ENCODE measurements at regions not wholly inside any gene's neighbourhood (a gene's known extent, or its start where the extent isn't known, plus 50 kb on each side); places are given as distances from the start of the nearest gene placed in this dataset.
"Not testable (repeated sequence)": the region's sequence is repeated elsewhere in the genome, so short reads cannot be mapped to it uniquely, and the experiment has no call there.

- Mint-ChIP-seq H3K27me3 (ENCODE audit: low read depth) (no peaks in the 10 kb centered on the region), H3K4me3 (no peak overlapping the region), H3K36me3 (no peaks in the 10 kb centered on the region), H3K4me1 (peaks cover 53% of the 10 kb centered on the region), H3K27ac (no peak overlapping the region), H3K9me3 (no peaks in the 10 kb centered on the region)
- TF ChIP-seq, protein P1, sequence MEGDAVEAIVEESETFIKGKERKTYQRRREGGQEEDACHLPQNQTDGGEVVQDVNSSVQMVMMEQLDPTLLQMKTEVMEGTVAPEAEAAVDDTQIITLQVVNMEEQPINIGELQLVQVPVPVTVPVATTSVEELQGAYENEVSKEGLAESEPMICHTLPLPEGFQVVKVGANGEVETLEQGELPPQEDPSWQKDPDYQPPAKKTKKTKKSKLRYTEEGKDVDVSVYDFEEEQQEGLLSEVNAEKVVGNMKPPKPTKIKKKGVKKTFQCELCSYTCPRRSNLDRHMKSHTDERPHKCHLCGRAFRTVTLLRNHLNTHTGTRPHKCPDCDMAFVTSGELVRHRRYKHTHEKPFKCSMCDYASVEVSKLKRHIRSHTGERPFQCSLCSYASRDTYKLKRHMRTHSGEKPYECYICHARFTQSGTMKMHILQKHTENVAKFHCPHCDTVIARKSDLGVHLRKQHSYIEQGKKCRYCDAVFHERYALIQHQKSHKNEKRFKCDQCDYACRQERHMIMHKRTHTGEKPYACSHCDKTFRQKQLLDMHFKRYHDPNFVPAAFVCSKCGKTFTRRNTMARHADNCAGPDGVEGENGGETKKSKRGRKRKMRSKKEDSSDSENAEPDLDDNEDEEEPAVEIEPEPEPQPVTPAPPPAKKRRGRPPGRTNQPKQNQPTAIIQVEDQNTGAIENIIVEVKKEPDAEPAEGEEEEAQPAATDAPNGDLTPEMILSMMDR (IDR thresholded peaks at IDR 0.05; ENCODE audit: unreplicated experiment): no peak
- DNase-seq (ENCODE audit: low spot score in 2 of 2, unreplicated experiment in 2 of 2): no peak
Observed at GRCh38 chr5:39532511-39532910, 107.7 kb upstream of the DAB2 start.

DNA sequence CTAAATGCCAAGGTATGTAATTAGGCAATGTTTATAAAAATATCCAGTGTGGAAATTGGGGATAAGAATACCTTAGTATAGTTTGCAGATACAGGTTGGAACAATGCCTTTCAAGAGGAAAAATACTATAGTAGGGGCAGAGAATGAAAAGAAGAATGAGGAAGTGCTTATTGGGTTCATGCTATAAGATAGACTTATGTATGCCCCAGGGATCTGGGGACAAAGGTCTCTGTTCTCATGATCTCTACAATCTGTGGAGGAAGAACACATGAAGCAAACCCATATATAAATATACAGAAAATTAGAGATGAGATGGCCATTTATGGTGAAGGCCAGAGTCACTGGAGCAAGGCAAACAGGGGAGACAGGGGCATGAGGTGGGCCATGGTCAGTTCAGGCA lies 106.5 kb upstream of the DAB2 start:
- Mint-ChIP-seq H3K4me3 (no peak overlapping the region), H3K27me3 (ENCODE audit: low read depth) (no peaks in the 10 kb centered on the region), H3K36me3 (no peaks in the 10 kb centered on the region), H3K27ac (no peak overlapping the region), H3K9me3 (no peaks in the 10 kb centered on the region), H3K4me1 (peaks cover 52% of the 10 kb centered on the region)
- TF ChIP-seq, protein P1 (IDR thresholded peaks at IDR 0.05; ENCODE audit: unreplicated experiment): no peak
- no peak for DNase-seq (ENCODE audit: low spot score in 2 of 2, unreplicated experiment in 2 of 2)

DNA sequence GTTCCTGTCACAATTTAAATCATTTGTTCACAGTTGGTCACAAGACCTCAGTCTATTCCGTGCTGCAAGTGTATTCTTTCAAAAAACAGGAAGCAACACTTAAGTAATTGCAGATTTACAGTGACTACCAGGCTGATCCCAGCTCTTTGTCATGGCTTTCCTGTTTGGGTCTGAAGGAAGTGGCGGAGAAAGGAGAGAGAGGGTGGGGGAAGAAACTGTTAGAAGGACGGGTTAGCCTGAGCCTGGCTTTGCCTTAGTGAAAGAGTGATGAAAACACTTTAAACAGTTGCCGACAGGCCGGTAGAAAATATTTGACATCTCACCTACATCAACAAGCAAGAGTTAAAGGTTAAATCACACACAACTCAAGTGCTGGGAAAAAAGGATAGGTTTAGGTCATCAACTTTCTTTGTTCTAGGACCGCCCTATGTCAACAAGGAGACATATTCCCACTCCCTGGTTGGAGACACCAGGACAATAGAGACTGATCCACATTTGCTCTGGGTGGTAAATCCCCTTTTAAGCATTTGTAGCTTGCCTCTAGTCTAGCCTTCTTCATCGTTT lies 102.2 kb upstream of the DAB2 start:
- H3K27me3 Mint-ChIP-seq (ENCODE audit: low read depth): no peaks in the 10 kb centered on the region
- H3K4me1 Mint-ChIP-seq: peaks cover 35% of the 10 kb centered on the region
- no peak for DNase-seq (ENCODE audit: low spot score in 2 of 2, unreplicated experiment in 2 of 2)
- no peak overlapping the region for H3K27ac Mint-ChIP-seq
- TF ChIP-seq, protein P1 (IDR thresholded peaks at IDR 0.05; ENCODE audit: unreplicated experiment): no peak
- no peaks in the 10 kb centered on the region for H3K9me3 Mint-ChIP-seq
- no peaks in the 10 kb centered on the region for H3K36me3 Mint-ChIP-seq
- H3K4me3 Mint-ChIP-seq: no peak overlapping the region

GRCh38 chr5:39525781-39526180 lies 101.0 kb upstream of the DAB2 start:
- H3K27ac Mint-ChIP-seq: not testable (repeated sequence)

DNA sequence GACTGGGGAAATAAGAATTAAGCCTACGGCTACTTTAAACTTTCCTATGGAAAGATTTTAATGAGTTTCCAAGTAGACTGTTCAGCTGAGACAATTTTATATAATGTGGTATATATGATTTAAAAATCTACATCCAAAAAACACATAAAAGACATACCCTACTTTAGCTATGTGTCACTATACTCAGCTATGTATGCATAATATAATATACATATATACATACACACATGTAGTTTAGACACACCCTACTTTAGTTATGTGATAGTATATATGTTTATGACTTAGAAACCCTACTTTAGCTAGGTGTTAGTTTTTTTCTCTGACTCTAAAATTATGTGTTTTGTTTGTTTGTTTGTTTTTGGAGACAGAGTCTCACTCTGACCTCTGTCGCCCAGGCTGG lies 100.5 kb upstream of the DAB2 start:
- H3K9me3 Mint-ChIP-seq: peaks cover 10% of the 10 kb centered on the region
- H3K27ac Mint-ChIP-seq: no peak overlapping the region
- peaks cover 2% of the 10 kb centered on the region for H3K36me3 Mint-ChIP-seq
- no peak overlapping the region for H3K4me3 Mint-ChIP-seq
- peaks cover 21% of the 10 kb centered on the region for H3K4me1 Mint-ChIP-seq
- no peaks in the 10 kb centered on the region for H3K27me3 Mint-ChIP-seq (ENCODE audit: low read depth)
- TF ChIP-seq, protein P1 (IDR thresholded peaks at IDR 0.05; ENCODE audit: unreplicated experiment): no peak
- no peak for DNase-seq (ENCODE audit: low spot score in 2 of 2, unreplicated experiment in 2 of 2)

More at GRCh38 chr5:39525781-39526180, 101.0 kb upstream of the DAB2 start:
- not testable (repeated sequence) for H3K36me3 Mint-ChIP-seq; H3K4me3 Mint-ChIP-seq; H3K27me3 Mint-ChIP-seq (ENCODE audit: low read depth); H3K9me3 Mint-ChIP-seq; DNase-seq (ENCODE audit: low spot score in 2 of 2, unreplicated experiment in 2 of 2)
- peaks cover 23% of the 10 kb centered on the region for H3K4me1 Mint-ChIP-seq

DNA sequence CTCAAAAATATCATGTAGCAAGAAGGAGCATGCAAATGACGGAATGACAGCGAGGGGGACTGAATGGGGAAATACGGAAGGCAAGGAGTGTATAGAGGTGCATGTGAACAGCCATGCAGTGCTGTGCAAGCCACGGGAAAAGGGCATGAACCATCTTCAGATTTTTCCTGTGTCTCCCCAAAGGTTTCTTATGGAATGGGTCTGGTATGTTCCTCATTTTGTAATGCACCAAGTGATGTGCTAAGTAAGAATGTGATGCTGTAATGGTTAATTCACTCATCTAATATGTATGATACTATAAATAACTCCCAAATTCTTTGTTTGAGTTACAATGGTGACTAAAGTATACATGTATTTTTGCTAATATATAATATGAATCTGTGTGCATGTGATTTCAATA lies 99.0 kb upstream of the DAB2 start:
- no peak for DNase-seq (ENCODE audit: low spot score in 2 of 2, unreplicated experiment in 2 of 2)
- H3K4me1 Mint-ChIP-seq: peaks cover 26% of the 10 kb centered on the region
- H3K4me3 Mint-ChIP-seq: no peak overlapping the region
- TF ChIP-seq, protein P1 (IDR thresholded peaks at IDR 0.05; ENCODE audit: unreplicated experiment): no peak
- peaks cover 2% of the 10 kb centered on the region for H3K36me3 Mint-ChIP-seq
- peaks cover 10% of the 10 kb centered on the region for H3K9me3 Mint-ChIP-seq
- no peaks in the 10 kb centered on the region for H3K27me3 Mint-ChIP-seq (ENCODE audit: low read depth)
- H3K27ac Mint-ChIP-seq: no peak overlapping the region

Data from mesothelial cell of epicardium (in vitro differentiated cells).